ENCODE measurements at regions not wholly inside any gene's neighbourhood (a gene's known extent, or its start where the extent isn't known, plus 50 kb on each side); places are given as distances from the start of the nearest gene placed in this dataset.

DNA sequence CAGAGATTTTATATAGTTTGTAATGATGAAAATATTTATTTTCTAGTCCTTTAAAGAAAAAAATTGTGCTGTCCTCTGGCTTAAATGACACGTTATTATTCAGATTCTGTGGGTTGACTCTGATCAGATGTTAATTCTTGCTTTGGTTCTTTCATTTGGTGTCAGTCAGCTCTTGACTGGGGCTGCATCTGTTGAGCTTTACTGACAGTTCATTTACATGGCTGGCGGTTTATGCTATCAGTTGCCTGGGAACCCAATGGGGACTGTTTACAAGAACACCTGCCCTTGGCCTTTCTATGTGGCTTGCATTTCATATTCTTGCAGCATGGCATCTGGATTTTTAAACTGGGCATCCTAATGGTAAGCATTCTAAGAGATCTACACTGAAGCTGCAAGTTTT is 667.1 kb upstream of the FBXO33 start:
- DNase-seq (ENCODE audit: extremely low spot score in 2 of 2) = no peak
- Histone ChIP-seq H3K9me3 (no peaks in the 10 kb centered on the region), H3K27me3 (no peaks in the 10 kb centered on the region), H3K4me3 (no peak overlapping the region), H3K27ac (no peak overlapping the region), H3K36me3 (no peaks in the 10 kb centered on the region), H3K4me1 (no peaks in the 10 kb centered on the region)
- intact Hi-C loops (cut with DNase I) = no loop called here
- no peak for TF ChIP-seq POLR2AphosphoS5 (IDR thresholded peaks at IDR 0.05; ENCODE audit: insufficient read depth in 1 of 2, low read depth in 1 of 2)

GRCh38 chr14:40098468-40098867 is 666.2 kb upstream of the FBXO33 start:
- Histone ChIP-seq H3K4me3 (no peak overlapping the region), H3K36me3 (no peaks in the 10 kb centered on the region), H3K9me3 (no peaks in the 10 kb centered on the region), H3K27me3 (no peaks in the 10 kb centered on the region), H3K27ac (no peak overlapping the region), H3K4me1 (no peaks in the 10 kb centered on the region)
- DNase-seq (ENCODE audit: extremely low spot score in 2 of 2) = no peak
- TF ChIP-seq, protein P1, sequence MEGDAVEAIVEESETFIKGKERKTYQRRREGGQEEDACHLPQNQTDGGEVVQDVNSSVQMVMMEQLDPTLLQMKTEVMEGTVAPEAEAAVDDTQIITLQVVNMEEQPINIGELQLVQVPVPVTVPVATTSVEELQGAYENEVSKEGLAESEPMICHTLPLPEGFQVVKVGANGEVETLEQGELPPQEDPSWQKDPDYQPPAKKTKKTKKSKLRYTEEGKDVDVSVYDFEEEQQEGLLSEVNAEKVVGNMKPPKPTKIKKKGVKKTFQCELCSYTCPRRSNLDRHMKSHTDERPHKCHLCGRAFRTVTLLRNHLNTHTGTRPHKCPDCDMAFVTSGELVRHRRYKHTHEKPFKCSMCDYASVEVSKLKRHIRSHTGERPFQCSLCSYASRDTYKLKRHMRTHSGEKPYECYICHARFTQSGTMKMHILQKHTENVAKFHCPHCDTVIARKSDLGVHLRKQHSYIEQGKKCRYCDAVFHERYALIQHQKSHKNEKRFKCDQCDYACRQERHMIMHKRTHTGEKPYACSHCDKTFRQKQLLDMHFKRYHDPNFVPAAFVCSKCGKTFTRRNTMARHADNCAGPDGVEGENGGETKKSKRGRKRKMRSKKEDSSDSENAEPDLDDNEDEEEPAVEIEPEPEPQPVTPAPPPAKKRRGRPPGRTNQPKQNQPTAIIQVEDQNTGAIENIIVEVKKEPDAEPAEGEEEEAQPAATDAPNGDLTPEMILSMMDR (IDR thresholded peaks at IDR 0.05) = no peak
- TF ChIP-seq POLR2AphosphoS5 (IDR thresholded peaks at IDR 0.05; ENCODE audit: insufficient read depth in 1 of 2, low read depth in 1 of 2) (no peak), POLR2A (IDR thresholded peaks at IDR 0.05) (no peak)
- intact Hi-C loops (cut with DNase I) = no loop called here

- no peak for TF ChIP-seq POLR2A (IDR thresholded peaks at IDR 0.05)
- TF ChIP-seq, protein P1 (IDR thresholded peaks at IDR 0.05) = no peak
- no peaks in the 10 kb centered on the region for H3K4me1 ChIP-seq
- H3K27me3 ChIP-seq = no peaks in the 10 kb centered on the region
- no peaks in the 10 kb centered on the region for H3K36me3 ChIP-seq
- intact Hi-C loops (cut with DNase I) = no loop called here
- no peak overlapping the region for H3K27ac ChIP-seq
- no peaks in the 10 kb centered on the region for H3K9me3 ChIP-seq
- DNase-seq (ENCODE audit: extremely low spot score in 2 of 2) = no peak
- H3K4me3 ChIP-seq = no peak overlapping the region
Measured at GRCh38 chr14:40096968-40097367, 664.7 kb upstream of the FBXO33 start.

GRCh38 chr14:40093800-40094199 is 661.6 kb upstream of the FBXO33 start:
- no peaks in the 10 kb centered on the region for H3K9me3 ChIP-seq
- H3K27me3 ChIP-seq = no peaks in the 10 kb centered on the region
- intact Hi-C loops (cut with DNase I) = no loop called here
- H3K4me3 ChIP-seq = no peak overlapping the region
- DNase-seq (ENCODE audit: extremely low spot score in 2 of 2) = no peak
- no peaks in the 10 kb centered on the region for H3K36me3 ChIP-seq
- H3K4me1 ChIP-seq = no peaks in the 10 kb centered on the region
- TF ChIP-seq POLR2AphosphoS5 (IDR thresholded peaks at IDR 0.05; ENCODE audit: insufficient read depth in 1 of 2, low read depth in 1 of 2) = no peak
- TF ChIP-seq POLR2A (IDR thresholded peaks at IDR 0.05) = no peak
- TF ChIP-seq, protein P1 (IDR thresholded peaks at IDR 0.05) = no peak
- H3K27ac ChIP-seq = no peak overlapping the region

- Histone ChIP-seq H3K36me3 (no peaks in the 10 kb centered on the region), H3K27me3 (no peaks in the 10 kb centered on the region), H3K4me3 (no peak overlapping the region), H3K4me1 (no peaks in the 10 kb centered on the region), H3K27ac (no peak overlapping the region), H3K9me3 (no peaks in the 10 kb centered on the region)
- TF ChIP-seq, protein P1 (IDR thresholded peaks at IDR 0.05) = no peak
- TF ChIP-seq POLR2A (IDR thresholded peaks at IDR 0.05) (no peak), POLR2AphosphoS5 (IDR thresholded peaks at IDR 0.05; ENCODE audit: insufficient read depth in 1 of 2, low read depth in 1 of 2) (no peak)
- DNase-seq (ENCODE audit: extremely low spot score in 2 of 2) = no peak
- intact Hi-C loops (cut with DNase I) = loop anchor here (5.0 kb wide), 1 partner anchor 142 kb away; no protein-coding TSS in a partner anchor
Measured at GRCh38 chr14:40074169-40074568, 641.9 kb upstream of the FBXO33 start.

DNA sequence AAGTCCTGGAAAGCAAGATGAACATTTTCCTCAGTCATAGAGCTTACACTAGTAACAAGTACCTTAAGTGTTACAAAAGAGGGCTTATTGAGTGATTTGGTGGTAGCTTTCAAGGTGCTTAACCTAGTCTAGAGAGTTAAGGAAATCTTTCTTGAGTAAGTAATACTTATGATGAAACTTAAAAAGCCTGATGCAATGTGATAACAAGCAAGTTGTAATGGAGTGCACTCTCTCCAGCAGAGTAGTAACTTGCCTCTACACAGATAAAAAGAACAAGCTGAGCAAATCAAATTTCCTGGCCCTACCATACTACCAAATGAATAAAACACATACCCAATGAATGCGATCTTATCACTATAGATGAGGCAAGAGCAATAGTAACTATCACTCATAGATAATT is 639.9 kb upstream of the FBXO33 start:
- no peaks in the 10 kb centered on the region for H3K4me1 ChIP-seq
- H3K9me3 ChIP-seq = no peaks in the 10 kb centered on the region
- no peak for DNase-seq (ENCODE audit: extremely low spot score in 2 of 2)
- H3K27ac ChIP-seq = no peak overlapping the region
- H3K36me3 ChIP-seq = no peaks in the 10 kb centered on the region
- H3K4me3 ChIP-seq = no peak overlapping the region
- no peak for TF ChIP-seq POLR2A (IDR thresholded peaks at IDR 0.05)
- TF ChIP-seq, protein P1 (IDR thresholded peaks at IDR 0.05) = no peak
- TF ChIP-seq POLR2AphosphoS5 (IDR thresholded peaks at IDR 0.05; ENCODE audit: insufficient read depth in 1 of 2, low read depth in 1 of 2) = no peak
- intact Hi-C loops (cut with DNase I) = loop anchor here (5.0 kb wide), 1 partner anchor 140 kb away; no protein-coding TSS in a partner anchor
- no peaks in the 10 kb centered on the region for H3K27me3 ChIP-seq
